ENCODE measurements at regions not wholly inside any gene's neighbourhood (a gene's known extent, or its start where the extent isn't known, plus 50 kb on each side); places are given as distances from the start of the nearest gene placed in this dataset.

DNA sequence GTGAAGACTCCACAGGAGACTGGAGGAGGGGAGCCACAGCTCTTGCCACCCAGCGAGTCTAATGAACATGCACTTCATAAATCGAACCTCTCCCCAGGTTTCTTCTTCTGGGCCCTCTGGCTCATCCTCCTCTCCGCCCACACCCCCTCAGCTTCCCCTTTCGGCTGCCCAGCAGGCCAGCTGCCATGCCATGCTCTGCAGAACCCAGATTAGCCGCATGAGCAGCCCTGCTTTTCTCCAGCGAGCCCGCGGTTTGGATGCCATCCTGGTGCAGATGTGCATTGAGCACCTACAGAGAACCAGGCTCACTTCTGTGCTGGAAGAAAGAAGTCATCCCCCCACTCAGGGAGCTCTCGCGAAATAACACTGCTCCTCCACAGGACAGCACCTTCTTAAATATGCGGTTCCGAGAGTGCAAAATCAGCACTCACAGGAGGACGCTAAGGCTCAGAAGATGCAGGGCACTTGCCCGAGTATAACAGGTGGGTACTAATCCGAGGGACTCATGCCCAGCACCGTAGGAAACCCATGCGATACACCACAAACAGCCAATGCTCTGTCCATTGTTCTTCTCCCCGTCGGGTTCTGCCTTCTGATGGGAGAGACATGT is 143.0 kb upstream of the THBS2 start:
- TF ChIP-seq, protein P1, sequence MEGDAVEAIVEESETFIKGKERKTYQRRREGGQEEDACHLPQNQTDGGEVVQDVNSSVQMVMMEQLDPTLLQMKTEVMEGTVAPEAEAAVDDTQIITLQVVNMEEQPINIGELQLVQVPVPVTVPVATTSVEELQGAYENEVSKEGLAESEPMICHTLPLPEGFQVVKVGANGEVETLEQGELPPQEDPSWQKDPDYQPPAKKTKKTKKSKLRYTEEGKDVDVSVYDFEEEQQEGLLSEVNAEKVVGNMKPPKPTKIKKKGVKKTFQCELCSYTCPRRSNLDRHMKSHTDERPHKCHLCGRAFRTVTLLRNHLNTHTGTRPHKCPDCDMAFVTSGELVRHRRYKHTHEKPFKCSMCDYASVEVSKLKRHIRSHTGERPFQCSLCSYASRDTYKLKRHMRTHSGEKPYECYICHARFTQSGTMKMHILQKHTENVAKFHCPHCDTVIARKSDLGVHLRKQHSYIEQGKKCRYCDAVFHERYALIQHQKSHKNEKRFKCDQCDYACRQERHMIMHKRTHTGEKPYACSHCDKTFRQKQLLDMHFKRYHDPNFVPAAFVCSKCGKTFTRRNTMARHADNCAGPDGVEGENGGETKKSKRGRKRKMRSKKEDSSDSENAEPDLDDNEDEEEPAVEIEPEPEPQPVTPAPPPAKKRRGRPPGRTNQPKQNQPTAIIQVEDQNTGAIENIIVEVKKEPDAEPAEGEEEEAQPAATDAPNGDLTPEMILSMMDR (IDR thresholded peaks at IDR 0.05 in 2 of 3, conservative IDR thresholded peaks at IDR 0.05 in 1 of 3; ENCODE audit: control insufficient read depth in 2 of 3, extremely low read depth in 1 of 3, insufficient read depth in 1 of 3, low read depth in 3 of 3, low read length in 3 of 3), result no peak
- TF ChIP-seq CUX1 (IDR thresholded peaks at IDR 0.05; ENCODE audit: insufficient replicate concordance, low read depth, low read length) (no peak), EZH2 (IDR thresholded peaks at IDR 0.05; ENCODE audit: borderline replicate concordance, control insufficient read depth, low read depth, low read length) (no peak)
- TF ChIP-seq, protein P2, sequence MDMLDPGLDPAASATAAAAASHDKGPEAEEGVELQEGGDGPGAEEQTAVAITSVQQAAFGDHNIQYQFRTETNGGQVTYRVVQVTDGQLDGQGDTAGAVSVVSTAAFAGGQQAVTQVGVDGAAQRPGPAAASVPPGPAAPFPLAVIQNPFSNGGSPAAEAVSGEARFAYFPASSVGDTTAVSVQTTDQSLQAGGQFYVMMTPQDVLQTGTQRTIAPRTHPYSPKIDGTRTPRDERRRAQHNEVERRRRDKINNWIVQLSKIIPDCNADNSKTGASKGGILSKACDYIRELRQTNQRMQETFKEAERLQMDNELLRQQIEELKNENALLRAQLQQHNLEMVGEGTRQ (IDR thresholded peaks at IDR 0.05; ENCODE audit: borderline replicate concordance, low read depth, low read length), result no peak
